Dedifferentiated amniotic fluid mesenchymal stem cell (primary cell): ENCODE measurements at regions not wholly inside any gene's neighbourhood (a gene's known extent, or its start where the extent isn't known, plus 50 kb on each side); places are given as distances from the start of the nearest gene placed in this dataset.
"Not testable (repeated sequence)": the region's sequence is repeated elsewhere in the genome, so short reads cannot be mapped to it uniquely, and the experiment has no call there.

ENCODE experiments used
- DNase-seq: peaks from one replicate; pipeline ENCODE4 v3.0.0-alpha.2; 2016; ENCODE audit errors: extremely low spot score

DNA sequence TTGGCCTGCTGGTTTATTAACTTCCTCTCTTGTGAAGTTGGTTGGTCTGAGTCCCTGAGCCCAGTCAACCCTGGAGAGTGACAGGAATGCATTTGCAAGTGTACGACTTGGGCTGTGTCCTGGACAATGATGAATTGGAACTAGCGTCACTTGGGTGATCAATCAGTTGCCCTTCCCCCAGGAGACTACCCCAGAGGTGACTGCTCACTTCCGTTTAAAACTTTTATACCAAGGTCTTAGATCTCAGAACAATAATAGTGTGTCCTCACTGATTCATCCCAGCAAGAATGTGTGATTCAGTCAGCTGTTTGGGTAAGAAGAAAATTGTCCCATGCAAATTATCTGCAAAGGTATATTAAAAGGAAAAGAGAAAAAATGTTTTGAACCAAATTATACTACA lies 102.9 kb upstream of the ARMC3 start:
- no peak for DNase-seq

DNA sequence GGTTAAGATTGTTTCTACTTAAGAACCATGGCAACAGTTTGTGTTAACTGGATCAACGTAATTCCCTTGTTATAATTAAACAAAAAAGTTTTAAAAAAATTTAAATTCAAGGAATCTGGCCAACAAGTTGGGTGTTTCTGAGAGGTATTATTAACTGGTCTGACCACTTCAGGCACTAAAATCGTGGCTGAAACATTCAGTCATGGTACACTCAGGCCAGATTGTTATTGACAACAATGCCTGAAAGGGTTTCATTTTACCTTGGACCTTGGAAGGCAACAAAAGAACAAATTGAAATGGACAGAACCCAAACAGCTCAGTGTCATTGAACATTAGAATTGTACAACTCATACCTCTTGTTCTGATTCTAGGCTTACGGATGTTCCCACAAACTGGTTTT lies 103.3 kb upstream of the ARMC3 start:
- no peak for DNase-seq

- DNase-seq, result no peak
Measured at GRCh38 chr10:22823109-22823508, 104.7 kb upstream of the ARMC3 start.

- DNase-seq, result not testable (repeated sequence)
Measured at GRCh38 chr10:22821921-22822320, 105.9 kb upstream of the ARMC3 start.

DNA sequence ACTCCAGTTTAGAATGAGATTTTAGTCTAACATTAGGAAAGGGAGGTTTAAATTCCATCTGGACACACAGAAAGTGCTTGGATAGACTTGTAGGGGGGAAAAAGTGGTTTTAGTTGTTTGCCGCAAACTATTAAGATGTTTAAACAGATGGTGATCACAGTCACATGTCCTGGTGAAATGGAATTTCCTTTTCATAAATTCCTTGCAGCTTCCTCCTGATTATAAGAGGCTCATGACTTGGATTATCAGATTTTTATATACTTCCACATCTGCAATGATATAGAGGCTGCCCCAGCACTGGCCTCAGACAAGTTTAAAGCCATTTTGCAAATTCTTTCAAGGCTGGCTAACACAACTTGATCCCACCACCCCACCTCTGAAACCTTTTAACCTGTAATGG lies 106.4 kb upstream of the ARMC3 start:
- DNase-seq, result peak; percentile 41

DNA sequence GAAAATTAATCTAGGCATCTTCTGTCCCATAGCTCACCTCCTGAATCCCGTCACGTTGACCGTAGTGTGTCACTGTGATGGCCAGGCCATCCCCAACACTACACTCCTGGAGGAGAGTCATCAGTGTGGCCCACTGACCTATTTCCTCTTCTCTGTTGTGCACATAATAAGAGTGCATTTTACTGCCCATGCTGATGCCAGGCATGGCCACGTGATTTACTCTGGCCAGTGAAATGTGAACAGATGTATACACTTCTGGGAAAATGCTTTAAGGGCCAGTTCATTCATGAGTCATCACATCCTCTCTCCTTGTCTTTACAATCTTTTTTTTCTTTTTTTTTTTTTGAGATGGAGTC lies 101.9 kb upstream of the PIP4K2A start:
- peak; percentile 75 for DNase-seq

GRCh38 chr10:22810643-22811465 lies 96.5 kb upstream of the PIP4K2A start:
- no peak for DNase-seq

DNA sequence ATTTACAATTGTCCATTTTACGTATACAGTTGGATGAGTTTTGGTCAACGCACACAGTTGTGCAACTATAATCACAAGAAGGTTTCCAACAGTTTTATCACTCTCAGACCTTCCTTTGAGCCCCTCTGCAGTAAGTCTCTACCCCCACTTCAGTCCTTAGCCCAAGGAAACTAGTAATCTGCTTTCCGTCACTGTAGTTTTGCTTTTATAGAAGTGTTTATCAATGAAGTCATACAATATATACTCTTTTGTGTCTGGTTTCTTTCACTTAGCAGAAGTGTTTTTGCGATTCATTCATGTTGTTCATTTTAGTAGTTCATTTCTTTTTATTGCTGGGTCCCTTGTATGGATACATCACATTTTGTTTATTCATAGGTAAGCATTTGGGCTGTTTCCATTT lies 92.9 kb upstream of the PIP4K2A start:
- no peak for DNase-seq

- DNase-seq, result peak; percentile 81
Measured at GRCh38 chr10:22805304-22805703, 90.9 kb upstream of the PIP4K2A start.

GRCh38 chr10:22803261-22803885 lies 89.0 kb upstream of the PIP4K2A start:
- peak; percentile 78 for DNase-seq

GRCh38 chr10:22801785-22802184 lies 87.4 kb upstream of the PIP4K2A start:
- no peak for DNase-seq

DNA sequence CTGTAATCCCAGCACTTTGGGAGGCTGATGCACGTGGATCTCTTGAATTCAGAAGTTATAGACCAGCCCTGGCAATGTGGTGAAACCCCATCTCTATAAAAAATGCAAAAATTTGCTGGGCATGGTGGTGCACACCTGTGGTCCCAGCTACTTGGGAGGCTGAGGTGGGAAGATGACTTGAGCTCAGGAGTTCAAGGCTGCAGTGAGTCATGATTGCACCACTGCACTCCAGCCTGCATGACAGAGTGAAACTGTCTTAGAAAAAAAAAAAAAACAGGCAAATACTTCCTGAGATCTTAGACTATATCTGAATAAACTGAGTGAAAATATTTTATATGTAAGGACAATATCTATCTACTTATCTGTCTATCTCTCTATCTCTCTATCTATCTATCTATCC lies 83.4 kb upstream of the PIP4K2A start:
- DNase-seq, result not testable (repeated sequence)

DNA sequence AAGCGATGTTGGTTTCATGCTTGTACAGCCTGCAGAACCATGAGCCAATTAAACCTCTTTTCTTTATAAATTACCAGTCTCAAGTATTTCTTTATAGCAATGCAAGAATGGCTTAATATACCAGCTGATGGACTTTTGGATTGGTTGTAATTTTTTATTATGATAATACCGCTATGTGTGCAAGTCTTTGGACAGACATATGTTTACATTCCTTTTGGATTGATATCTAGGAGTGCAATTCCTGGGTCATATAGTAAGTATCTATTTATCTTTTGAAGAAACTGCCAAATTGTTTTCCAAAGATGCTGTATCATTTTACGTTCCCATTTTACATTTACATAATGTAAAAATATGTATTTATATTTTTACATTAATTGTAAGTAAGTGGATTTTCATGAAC lies 81.2 kb upstream of the PIP4K2A start:
- no peak for DNase-seq

DNA sequence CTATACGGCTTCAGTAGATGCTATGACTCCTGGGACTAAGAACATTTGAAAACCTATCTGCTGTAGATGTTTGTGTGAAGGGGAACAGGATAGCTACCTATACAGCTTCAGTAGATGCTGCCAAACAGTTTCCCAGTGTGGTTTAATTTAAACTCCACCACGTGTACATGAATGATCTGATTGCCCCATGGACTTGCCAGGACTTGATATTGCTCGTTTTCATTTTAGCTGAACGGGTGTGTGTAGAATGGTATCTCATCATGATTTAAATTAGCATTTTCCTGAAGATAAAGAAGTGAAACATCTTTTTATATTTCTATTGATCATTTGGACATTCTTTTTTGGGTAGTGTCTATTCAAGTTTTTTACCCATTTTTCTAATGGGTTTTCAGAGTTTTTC lies 77.8 kb upstream of the PIP4K2A start:
- DNase-seq, result no peak

- no peak for DNase-seq
Measured at GRCh38 chr10:22791665-22792064, 77.3 kb upstream of the PIP4K2A start.

GRCh38 chr10:22784668-22785067 lies 70.3 kb upstream of the PIP4K2A start:
- DNase-seq, result no peak

GRCh38 chr10:22783807-22784206 lies 69.4 kb upstream of the PIP4K2A start:
- no peak for DNase-seq

- DNase-seq, result no peak
Measured at GRCh38 chr10:22780474-22780885, 66.1 kb upstream of the PIP4K2A start.

DNA sequence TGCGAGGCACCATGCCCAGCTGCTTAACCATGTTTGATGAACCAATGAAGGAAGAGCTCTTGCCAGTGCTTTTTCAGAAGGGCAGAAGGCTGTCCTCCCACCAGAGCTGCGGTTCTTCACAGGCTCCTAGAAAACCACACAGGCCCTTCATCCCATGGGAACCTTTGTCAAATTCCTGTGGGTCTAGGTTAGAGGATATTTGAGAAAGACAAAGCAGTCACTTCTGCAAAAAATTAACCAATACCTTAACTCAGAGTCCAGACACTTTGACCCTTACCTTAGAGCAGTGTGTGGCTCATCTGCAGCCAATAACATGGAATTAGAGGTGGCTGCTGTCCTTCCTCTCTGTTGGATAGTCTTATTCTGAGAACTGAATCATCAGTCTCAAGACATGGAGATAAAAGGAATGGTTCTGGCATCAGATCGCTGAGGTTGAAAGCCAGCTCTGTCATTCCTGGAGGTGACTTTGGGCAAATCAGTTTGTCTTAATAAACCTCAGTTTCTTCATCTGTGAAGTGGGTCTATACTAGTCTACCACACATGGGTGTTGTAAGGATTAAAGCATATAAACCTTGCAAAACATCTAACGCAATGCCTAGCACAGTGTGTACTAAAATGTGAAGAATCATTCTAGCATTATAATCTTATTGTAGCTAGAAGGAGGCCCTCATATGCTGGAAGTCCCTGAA lies 65.1 kb upstream of the PIP4K2A start:
- DNase-seq, result no peak

DNA sequence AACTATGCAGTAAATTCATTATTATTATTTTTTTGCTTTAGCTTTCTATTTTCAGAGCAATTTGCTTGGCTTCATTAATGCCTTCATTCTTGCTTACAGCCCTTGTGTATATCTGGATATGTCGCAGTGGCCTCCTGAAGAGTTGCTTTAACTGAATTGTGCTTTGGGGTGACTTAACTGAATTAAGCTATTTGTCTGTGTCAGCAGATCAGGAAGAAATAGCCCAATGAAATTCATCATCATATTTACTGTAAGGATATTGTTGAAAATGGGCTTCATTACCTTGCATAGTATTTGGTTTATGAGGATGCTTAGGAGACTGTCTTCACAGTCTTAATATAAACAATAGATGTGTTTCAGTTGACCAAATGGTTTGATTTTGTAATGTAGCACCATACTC lies 59.7 kb upstream of the PIP4K2A start:
- no peak for DNase-seq

DNA sequence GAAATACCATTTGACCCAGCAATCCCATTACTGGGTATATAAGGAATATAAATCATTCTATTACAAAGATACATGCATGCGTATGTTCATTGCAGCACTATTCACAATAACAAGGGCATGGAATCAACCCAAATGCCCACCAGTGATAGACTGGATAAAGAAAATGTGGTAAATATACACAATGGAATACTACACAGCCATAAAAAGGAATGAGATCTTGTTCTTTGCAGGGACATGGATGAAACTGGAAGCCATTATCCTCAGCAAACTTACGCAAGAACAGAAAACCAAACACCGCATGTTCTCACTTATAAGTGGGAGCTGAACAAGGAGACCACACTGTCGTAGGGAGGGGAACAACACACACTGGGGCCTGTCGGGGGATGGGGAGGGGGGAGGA lies 57.3 kb upstream of the PIP4K2A start:
- DNase-seq, result not testable (repeated sequence)

GRCh38 chr10:22770270-22770669 lies 55.9 kb upstream of the PIP4K2A start:
- DNase-seq, result no peak

DNA sequence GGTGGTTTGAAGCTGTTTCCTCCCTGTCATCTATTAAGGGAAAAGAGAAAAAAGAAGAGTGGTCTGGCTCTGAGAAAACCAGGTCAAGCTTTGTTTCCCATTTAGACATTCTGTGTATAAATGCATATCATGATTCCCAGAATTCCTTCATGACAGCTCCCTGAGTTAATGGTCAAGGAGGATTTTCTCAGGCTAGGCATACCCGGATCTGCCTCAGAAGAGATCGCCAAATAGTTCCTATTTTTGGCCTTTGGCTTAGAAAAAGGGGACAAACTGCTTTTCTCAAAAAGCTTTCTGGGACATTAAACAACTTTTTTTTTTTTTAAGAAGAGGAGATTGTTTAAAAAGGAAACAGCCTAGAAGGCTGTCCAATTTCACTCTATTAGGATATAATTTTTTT lies 53.5 kb upstream of the PIP4K2A start:
- DNase-seq, result no peak
